ENCODE measurements at regions not wholly inside any gene's neighbourhood (a gene's known extent, or its start where the extent isn't known, plus 50 kb on each side); places are given as distances from the start of the nearest gene placed in this dataset.

DNA sequence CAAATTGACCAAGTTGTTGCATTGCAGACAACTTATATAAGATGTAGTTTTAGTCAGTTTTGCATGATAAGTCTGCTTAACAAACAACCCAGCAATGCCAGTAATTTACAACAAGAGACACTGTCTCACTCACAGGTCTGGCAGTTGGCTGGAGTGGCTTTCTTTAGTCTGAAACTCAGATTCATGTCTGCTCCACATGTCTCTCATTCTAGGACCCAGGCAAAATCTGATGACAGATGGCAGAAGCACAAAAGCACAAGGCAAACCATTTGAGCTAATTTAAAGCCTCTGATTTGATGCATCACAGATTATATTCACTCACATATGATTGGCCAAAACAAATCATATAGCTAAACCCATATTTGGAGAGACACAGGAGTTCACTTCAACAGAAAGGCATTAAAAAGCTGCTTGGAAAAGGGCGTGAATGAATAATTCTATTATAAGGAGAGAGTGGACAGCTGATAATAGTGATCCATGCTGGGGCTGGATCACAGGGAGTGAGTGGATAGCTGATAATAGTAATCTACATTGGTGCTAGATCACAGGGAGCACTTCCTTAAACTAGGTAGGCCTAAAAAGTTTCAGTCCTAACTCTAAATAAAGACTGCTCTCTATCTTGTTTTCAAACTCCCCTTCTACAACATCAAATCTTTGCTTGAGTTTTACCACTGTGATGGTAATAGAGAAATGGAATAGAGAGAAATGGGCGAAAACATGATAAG lies 593.2 kb upstream of the ZNF804A start:
- no peak overlapping the region for H3K27ac ChIP-seq
- H3K4me3 ChIP-seq, result no peak overlapping the region
- no peaks in the 10 kb centered on the region for H3K36me3 ChIP-seq (ENCODE audit: insufficient read depth, low read length)
- H3K9me3 ChIP-seq (ENCODE audit: low read depth, low read length), result no peaks in the 10 kb centered on the region
- no peak overlapping the region for H3K9ac ChIP-seq (ENCODE audit: insufficient read length)
- TF ChIP-seq FOXP2 (optimal IDR thresholded peaks at IDR 0.05; ENCODE audit: control extremely low read depth, extremely low read length, insufficient read depth), result no peak
- no peak for TF ChIP-seq POLR2AphosphoS5 (IDR thresholded peaks at IDR 0.05; ENCODE audit: borderline replicate concordance, low read depth, low read length)
- TF ChIP-seq EZH2 (IDR thresholded peaks at IDR 0.05), result no peak
- no peak for DNase-seq (ENCODE audit: low read depth, low spot score)

DNA sequence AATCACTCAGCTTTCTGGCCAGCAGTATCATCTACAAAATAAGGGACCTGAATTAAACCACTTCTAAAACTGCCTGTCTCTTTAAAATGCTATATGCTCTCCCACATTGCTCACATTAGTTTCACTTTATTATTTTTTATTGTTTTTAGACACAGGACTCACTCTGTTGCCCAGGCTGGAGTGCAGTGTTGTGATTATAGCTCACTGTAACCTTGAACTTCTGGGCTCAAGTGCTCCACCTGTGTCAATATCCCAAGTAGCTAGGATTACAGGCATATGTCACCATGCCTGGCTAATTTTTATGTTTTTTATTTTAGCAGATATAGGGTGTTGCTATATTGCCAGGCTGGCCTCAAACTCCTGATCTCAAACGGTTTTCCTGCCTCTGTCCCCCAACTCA lies 591.3 kb upstream of the ZNF804A start:
- Histone ChIP-seq H3K27ac (no peak overlapping the region), H3K36me3 (ENCODE audit: insufficient read depth, low read length) (no peaks in the 10 kb centered on the region), H3K4me3 (no peak overlapping the region), H3K9ac (ENCODE audit: insufficient read length) (no peak overlapping the region), H3K9me3 (ENCODE audit: low read depth, low read length) (no peaks in the 10 kb centered on the region)
- TF ChIP-seq EZH2 (IDR thresholded peaks at IDR 0.05) (no peak), POLR2AphosphoS5 (IDR thresholded peaks at IDR 0.05; ENCODE audit: borderline replicate concordance, low read depth, low read length) (no peak), FOXP2 (optimal IDR thresholded peaks at IDR 0.05; ENCODE audit: control extremely low read depth, extremely low read length, insufficient read depth) (no peak)
- DNase-seq (ENCODE audit: low read depth, low spot score), result no peak

DNA sequence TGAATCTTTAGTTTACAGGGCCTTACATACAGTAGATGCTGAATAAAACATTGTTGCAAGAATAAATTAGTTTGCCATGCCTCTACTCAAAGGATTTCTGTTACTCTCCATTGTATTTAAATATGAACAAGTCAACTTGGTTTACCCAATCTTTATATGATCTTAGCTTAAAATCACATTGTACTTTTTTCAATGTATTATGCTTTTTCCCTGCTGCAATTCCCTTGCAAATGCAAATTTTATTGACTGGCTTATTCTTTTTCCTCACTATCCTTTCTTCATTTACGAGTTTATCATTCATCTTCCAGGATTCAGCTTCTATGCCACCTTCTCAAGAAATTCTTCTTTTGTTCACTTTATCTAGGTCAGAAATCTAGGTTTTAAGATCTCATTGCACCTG lies 571.4 kb upstream of the ZNF804A start:
- Histone ChIP-seq H3K4me3 (no peak overlapping the region), H3K27ac (no peak overlapping the region), H3K9ac (ENCODE audit: insufficient read length) (no peak overlapping the region), H3K36me3 (ENCODE audit: insufficient read depth, low read length) (no peaks in the 10 kb centered on the region), H3K9me3 (ENCODE audit: low read depth, low read length) (no peaks in the 10 kb centered on the region)
- TF ChIP-seq POLR2AphosphoS5 (IDR thresholded peaks at IDR 0.05; ENCODE audit: borderline replicate concordance, low read depth, low read length) (no peak), EZH2 (IDR thresholded peaks at IDR 0.05) (no peak), FOXP2 (optimal IDR thresholded peaks at IDR 0.05; ENCODE audit: control extremely low read depth, extremely low read length, insufficient read depth) (no peak)
- DNase-seq (ENCODE audit: low read depth, low spot score), result no peak

DNA sequence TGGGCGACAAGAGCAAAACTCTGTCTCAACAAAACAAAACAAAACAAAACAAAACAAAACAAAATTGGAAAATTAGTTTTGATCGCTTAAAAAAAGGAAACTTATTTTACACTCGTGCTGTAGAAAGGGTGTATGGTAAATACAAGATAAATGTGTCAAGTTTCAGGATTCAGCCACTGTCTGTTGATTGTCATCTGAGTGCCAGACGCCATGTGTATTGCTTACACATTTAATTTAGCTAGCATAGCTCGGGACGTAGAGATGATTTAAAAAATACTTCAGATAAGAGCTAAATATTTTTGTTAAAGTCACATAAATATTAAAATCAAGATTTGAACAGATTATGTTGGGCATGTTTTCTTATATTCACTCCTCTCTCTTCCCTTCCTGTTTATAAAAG lies 568.1 kb upstream of the ZNF804A start:
- Histone ChIP-seq H3K9ac (ENCODE audit: insufficient read length) (no peak overlapping the region), H3K9me3 (ENCODE audit: low read depth, low read length) (no peaks in the 10 kb centered on the region)
- TF ChIP-seq POLR2AphosphoS5 (IDR thresholded peaks at IDR 0.05; ENCODE audit: borderline replicate concordance, low read depth, low read length) (no peak), FOXP2 (optimal IDR thresholded peaks at IDR 0.05; ENCODE audit: control extremely low read depth, extremely low read length, insufficient read depth) (no peak), EZH2 (IDR thresholded peaks at IDR 0.05) (no peak)

DNA sequence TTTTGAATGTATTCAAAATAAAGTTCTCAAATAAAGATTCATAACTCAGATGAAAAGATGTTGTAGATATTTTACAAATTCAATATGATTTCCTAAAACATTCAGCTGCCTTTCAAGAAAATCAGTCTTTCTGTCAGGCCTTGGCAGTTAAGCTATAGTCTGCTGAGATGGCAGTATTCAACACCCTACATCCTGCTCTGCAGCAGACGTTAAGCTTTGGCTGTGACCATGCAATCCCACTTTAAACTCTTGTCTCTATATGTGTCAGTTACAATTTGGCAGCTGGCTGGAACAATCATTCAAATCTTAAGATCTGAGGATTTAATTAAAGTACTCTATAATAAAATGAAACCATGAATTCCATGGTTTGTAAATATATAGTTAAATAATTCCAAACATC lies 567.3 kb upstream of the ZNF804A start:
- TF ChIP-seq EZH2 (IDR thresholded peaks at IDR 0.05) (no peak), FOXP2 (optimal IDR thresholded peaks at IDR 0.05; ENCODE audit: control extremely low read depth, extremely low read length, insufficient read depth) (no peak), POLR2AphosphoS5 (IDR thresholded peaks at IDR 0.05; ENCODE audit: borderline replicate concordance, low read depth, low read length) (no peak)
- Histone ChIP-seq H3K9me3 (ENCODE audit: low read depth, low read length) (no peaks in the 10 kb centered on the region), H3K36me3 (ENCODE audit: insufficient read depth, low read length) (no peaks in the 10 kb centered on the region), H3K27ac (no peak overlapping the region), H3K4me3 (no peak overlapping the region), H3K9ac (ENCODE audit: insufficient read length) (no peak overlapping the region)
- DNase-seq (ENCODE audit: low read depth, low spot score), result no peak

More for the DNA sequence above, 568.1 kb upstream of the ZNF804A start:
- no peak for DNase-seq (ENCODE audit: low read depth, low spot score)
- no peak overlapping the region for H3K4me3 ChIP-seq
- H3K36me3 ChIP-seq (ENCODE audit: insufficient read depth, low read length), result no peaks in the 10 kb centered on the region
- no peak overlapping the region for H3K27ac ChIP-seq

DNA sequence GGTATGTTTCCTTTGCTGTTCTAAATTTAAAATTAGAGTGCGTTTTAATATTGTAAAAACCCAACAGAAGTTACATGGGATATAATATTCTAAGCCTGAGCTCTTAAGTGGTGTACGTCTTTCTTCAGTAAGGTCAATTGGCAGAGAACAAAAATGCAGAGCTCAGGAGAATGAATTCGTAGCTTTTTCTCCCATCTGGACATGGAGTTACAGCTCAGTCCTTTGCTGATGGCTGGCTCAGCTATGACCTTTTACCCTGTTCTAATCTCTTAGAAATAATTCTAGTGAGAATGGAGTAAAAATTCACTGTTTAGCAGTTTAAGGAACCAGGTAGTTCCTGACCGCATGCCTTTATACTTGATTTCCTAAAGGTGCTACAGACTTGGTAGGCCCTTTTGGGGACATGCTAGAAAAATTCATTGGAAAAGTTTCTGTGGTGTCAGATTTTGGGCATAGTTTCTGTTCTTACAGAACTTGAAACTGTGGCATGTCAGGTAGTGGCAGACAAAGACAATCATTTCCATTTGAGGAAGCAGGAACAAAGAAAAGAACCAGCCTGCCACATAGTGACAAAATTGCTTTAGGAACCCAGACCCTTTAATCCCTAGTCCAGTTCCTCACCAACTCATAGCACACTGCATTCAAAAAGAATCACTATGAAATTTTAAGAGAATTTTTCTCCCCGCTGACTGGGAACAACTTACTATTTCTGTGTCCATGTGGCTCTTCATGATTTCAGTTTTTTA lies 566.8 kb upstream of the ZNF804A start:
- H3K9ac ChIP-seq (ENCODE audit: insufficient read length), result no peak overlapping the region
- H3K36me3 ChIP-seq (ENCODE audit: insufficient read depth, low read length), result no peaks in the 10 kb centered on the region
- DNase-seq (ENCODE audit: low read depth, low spot score), result no peak
- no peak overlapping the region for H3K4me3 ChIP-seq
- TF ChIP-seq POLR2AphosphoS5 (IDR thresholded peaks at IDR 0.05; ENCODE audit: borderline replicate concordance, low read depth, low read length), result no peak
- H3K9me3 ChIP-seq (ENCODE audit: low read depth, low read length), result no peaks in the 10 kb centered on the region
- no peak overlapping the region for H3K27ac ChIP-seq

DNA sequence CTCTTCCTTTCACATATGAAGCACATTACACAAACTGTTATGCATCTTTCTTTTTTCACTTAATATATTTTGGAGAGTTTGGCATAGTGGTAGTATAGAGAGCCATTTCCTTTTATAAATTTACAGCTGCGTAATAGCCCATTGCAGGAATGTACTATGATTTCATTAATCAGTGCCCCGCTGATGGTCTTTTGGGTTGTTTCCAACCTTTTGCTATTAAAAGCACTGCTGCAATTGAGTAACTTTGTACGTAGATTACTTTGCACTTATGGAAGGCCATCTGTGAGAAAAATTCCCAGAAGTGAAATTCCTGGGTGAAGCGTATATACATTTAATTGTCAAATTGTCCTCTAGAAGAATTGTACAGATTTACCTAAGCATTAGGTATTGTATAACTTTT lies 565.3 kb upstream of the ZNF804A start:
- Histone ChIP-seq H3K4me3 (no peak overlapping the region), H3K9me3 (ENCODE audit: low read depth, low read length) (no peaks in the 10 kb centered on the region), H3K36me3 (ENCODE audit: insufficient read depth, low read length) (no peaks in the 10 kb centered on the region), H3K9ac (ENCODE audit: insufficient read length) (no peak overlapping the region), H3K27ac (no peak overlapping the region)
- DNase-seq (ENCODE audit: low read depth, low spot score), result no peak
- no peak for TF ChIP-seq EZH2 (IDR thresholded peaks at IDR 0.05)
- no peak for TF ChIP-seq POLR2AphosphoS5 (IDR thresholded peaks at IDR 0.05; ENCODE audit: borderline replicate concordance, low read depth, low read length)
- no peak for TF ChIP-seq FOXP2 (optimal IDR thresholded peaks at IDR 0.05; ENCODE audit: control extremely low read depth, extremely low read length, insufficient read depth)

DNA sequence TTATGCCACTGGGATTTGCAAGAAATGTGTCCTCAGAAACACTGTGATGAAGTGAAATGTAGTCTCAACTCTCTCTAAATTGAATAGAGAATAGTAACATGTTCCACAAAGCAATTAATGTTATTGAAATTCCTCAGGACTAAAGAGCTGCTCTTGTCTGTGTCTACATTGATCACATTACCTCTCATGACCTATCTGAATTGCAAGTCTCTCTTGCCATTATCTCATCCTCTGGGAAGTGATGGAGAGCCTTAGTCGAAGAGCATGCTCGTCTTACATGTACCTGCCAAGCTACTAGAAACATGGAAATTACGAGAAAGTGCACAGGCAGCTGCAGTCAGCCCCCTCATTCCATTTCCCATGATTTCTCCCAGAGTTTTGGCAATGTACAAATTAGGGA lies 561.1 kb upstream of the ZNF804A start:
- H3K36me3 ChIP-seq (ENCODE audit: insufficient read depth, low read length), result no peaks in the 10 kb centered on the region
- no peak overlapping the region for H3K9ac ChIP-seq (ENCODE audit: insufficient read length)
- H3K9me3 ChIP-seq (ENCODE audit: low read depth, low read length), result no peaks in the 10 kb centered on the region
- TF ChIP-seq POLR2AphosphoS5 (IDR thresholded peaks at IDR 0.05; ENCODE audit: borderline replicate concordance, low read depth, low read length), result no peak
- no peak for TF ChIP-seq EZH2 (IDR thresholded peaks at IDR 0.05)
- no peak overlapping the region for H3K4me3 ChIP-seq
- H3K27ac ChIP-seq, result no peak overlapping the region
- no peak for DNase-seq (ENCODE audit: low read depth, low spot score)
